GM19324 (cell line): ENCODE measurements at regions not wholly inside any gene's neighbourhood (a gene's known extent, or its start where the extent isn't known, plus 50 kb on each side); places are given as distances from the start of the nearest gene placed in this dataset.
"Not testable (repeated sequence)": the region's sequence is repeated elsewhere in the genome, so short reads cannot be mapped to it uniquely, and the experiment has no call there.

Experiments
- ATAC-seq: cut with Tn5 transposase; IDR thresholded peaks from one replicate; pipeline ENCODE4 v1.9.1; 2021; ENCODE audit warnings: mild to moderate bottlenecking, moderate library complexity; ENCODE audit not compliant: unreplicated experiment, low FRiP score

GRCh38 chr18:1097991-1098735 lies 193.5 kb downstream of the ADCYAP1 start:
- ATAC-seq, result not testable (repeated sequence)

- ATAC-seq, result no peak
These were observed 198.2 kb downstream of the ADCYAP1 start for GRCh38 chr18:1102848-1103247.

- no peak for ATAC-seq
These were observed 198.9 kb downstream of the ADCYAP1 start for GRCh38 chr18:1103537-1103936.

- ATAC-seq, result no peak
These were observed 199.7 kb downstream of the ADCYAP1 start for GRCh38 chr18:1104181-1104881.

GRCh38 chr18:1124495-1124894 lies 219.8 kb downstream of the ADCYAP1 start:
- ATAC-seq, result no peak

- no peak for ATAC-seq
These were observed 228.9 kb downstream of the ADCYAP1 start for GRCh38 chr18:1133541-1133940.

DNA sequence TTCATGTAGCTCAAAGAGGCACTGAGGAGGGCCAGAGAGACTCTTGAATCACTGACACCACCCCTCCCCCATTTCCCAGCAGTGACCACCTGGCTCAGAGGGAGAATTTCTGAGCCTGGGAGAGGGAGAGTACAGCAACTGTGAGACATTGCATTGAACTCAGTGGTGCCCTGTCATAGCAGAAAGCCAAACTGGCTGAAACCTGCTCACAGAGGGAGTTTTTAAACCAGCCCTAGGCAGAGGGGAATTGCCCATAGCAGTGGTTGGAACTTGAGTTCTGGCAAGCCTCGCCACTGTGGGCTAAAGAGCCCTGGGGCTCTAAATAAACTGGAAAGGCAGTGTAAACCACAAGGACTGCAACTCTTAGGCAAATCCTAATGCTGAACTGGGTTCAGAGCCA lies 243.1 kb downstream of the ADCYAP1 start:
- ATAC-seq, result no peak

DNA sequence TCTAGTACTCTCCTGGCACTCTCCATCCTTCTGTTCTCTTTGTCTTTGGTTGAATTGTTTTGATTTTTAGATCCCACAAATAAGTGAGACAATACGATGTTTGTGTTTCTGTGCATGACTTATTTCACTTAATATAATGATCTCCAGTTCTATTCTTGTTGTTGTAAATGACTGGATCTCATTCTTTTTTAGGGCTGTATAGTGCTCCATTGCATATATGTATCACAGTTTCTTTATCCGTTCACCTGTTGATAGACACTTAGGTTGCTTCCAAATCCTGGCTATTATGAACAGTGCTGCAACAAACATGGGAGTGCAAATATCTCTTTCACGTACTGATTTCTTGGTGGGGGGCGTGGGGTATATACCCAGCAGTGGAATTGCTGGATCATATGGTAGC lies 245.0 kb downstream of the ADCYAP1 start:
- no peak for ATAC-seq

- no peak for ATAC-seq
These were observed 245.7 kb downstream of the ADCYAP1 start for GRCh38 chr18:1150344-1150743.

DNA sequence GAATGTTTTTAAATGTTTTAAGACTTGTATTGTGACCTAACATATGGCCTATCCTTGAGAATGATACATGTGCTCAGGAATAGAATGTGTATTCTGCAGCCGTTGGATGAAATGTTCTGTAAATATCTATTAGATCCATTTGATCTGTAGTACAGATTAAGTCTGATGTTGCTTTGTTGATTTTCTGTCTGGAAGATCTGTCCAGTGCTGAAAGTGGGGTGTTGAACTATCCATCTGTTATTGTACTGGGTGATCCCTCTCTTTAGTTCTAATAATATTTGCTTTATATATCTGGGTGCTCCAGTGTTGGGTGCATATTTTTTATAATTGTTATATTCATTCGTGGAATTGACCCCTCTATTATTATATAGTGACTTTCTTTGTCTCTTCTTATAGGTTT lies 248.3 kb downstream of the ADCYAP1 start:
- ATAC-seq, result not testable (repeated sequence)

DNA sequence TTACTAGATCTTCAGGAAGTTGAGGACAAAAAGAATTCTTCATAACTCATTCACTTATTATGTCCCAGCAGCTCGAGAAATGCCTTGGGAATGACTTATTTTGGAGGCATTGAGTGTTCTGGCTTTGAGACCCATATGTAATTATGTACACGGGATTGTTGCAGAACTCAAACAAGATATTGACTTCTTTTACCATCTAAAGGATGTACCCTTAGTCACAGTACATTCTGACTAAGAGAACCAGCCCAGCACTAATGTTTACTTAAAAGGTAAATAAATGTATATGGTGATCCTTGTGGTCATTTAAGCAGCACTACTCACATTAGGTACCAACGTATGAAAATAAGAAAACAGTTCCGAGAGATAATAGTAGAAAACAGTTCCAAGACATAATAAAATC lies 268.9 kb downstream of the ADCYAP1 start:
- no peak for ATAC-seq

- no peak for ATAC-seq
These were observed 272.6 kb downstream of the ADCYAP1 start for GRCh38 chr18:1177232-1177631.

- no peak for ATAC-seq
These were observed 286.7 kb downstream of the ADCYAP1 start for GRCh38 chr18:1191341-1191740.

DNA sequence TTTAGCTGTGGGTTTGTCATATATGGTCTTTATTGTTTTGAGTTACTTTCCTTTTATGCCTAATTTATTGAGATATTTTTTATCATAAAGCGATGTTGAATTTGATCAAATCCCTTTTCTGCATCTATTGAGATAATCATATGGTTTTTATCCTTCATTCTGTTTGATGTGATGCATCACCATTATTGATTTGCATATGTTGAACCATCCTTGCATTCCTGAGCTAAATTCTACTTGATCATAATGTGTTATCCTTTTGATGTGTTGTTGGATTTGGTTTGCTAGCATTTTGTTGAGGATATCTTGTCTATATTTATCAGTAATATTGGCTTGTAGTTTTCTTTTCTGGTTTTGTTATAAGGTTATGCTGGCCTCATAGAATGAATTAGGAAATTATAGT lies 308.5 kb downstream of the ADCYAP1 start:
- ATAC-seq, result no peak

- ATAC-seq, result no peak
These were observed 318.2 kb downstream of the ADCYAP1 start for GRCh38 chr18:1222880-1223279.

DNA sequence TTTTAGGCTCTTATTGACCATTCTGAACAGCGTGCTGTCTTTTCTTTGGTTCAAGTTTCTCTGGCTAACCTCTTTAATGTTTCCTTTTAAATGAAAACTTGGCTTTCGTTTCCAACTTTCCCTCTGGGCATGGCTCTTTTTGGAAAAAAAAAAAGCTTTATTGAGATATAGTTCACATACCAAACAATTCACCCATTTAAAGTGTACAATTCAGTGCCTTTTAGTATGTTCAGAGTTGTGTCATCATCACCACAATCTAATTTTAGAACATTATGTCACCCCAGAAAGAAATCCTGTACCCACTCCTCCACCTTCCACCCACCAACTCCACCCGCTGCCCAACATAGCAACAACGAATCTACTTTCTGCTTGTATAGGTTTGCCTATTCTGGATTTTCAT lies 322.4 kb downstream of the ADCYAP1 start:
- no peak for ATAC-seq

- no peak for ATAC-seq
These were observed 325.0 kb downstream of the ADCYAP1 start for GRCh38 chr18:1229634-1230033.

DNA sequence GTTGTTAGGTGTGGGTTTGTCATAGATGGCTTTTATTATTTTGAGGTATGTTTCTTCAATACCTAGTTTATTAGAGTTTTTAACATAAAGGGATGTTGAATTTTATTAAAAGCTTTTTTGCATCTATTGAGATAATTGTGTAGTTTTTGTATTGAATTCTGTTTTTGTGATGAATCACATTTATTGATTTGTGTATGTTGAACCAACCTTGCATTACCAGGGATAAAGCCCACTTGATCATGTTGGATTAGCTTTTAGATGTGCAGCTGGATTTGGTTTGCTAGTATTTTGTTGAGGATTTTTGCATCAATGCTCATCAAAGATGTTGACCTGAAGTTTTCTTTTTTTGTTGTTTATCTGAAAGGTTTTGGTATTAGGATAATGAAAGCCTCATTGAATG lies 328.2 kb downstream of the ADCYAP1 start:
- ATAC-seq, result no peak

DNA sequence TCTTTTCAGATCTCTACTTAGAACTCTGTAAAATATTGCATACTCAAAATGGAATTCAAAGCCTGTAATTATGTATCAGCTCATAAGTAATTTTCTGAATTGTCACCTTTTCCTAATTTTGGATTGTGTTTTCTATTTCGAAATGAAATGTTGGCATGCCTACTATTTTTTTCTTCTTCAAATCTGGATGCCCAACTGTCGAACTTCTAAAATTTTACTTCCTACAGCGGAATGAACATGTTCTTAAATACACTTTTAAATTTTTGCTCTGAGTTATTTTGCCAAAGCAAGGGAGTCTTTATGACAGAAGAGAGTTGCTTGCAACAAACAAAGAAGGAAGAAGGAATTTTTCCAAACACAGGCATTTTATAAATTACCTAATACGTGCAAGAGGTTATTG lies 336.0 kb downstream of the ADCYAP1 start:
- no peak for ATAC-seq

GRCh38 chr18:1244397-1245122 lies 339.9 kb downstream of the ADCYAP1 start:
- no peak for ATAC-seq

GRCh38 chr18:1246827-1247226 lies 342.2 kb downstream of the ADCYAP1 start:
- ATAC-seq, result no peak
